Left renal pelvis (tissue), 4 donors: ENCODE measurements at regions not wholly inside any gene's neighbourhood (a gene's known extent, or its start where the extent isn't known, plus 50 kb on each side); places are given as distances from the start of the nearest gene placed in this dataset.
"Not testable (repeated sequence)": the region's sequence is repeated elsewhere in the genome, so short reads cannot be mapped to it uniquely, and the experiment has no call there.

Experiments
- DNase-seq, 4 donors: peaks; one replicate each; pipeline ENCODE4 v3.0.0-alpha.2; 2013; ENCODE audit warnings: low read depth in 4 of 4, low spot score in 3 of 4

GRCh38 chr15:92705764-92706163 is 50.2 kb upstream of the FAM174B start:
- no peak for DNase-seq

GRCh38 chr15:92706201-92706600 is 50.6 kb upstream of the FAM174B start:
- DNase-seq: no peak

- DNase-seq: no peak
These were observed 52.4 kb upstream of the FAM174B start for GRCh38 chr15:92707880-92708551.

- DNase-seq: no peak
These were observed 53.1 kb upstream of the FAM174B start for GRCh38 chr15:92708635-92709034.

GRCh38 chr15:92709110-92709790 is 53.7 kb upstream of the FAM174B start:
- DNase-seq: no peak

GRCh38 chr15:92711457-92711831 is 55.9 kb upstream of the FAM174B start:
- DNase-seq: no peak

GRCh38 chr15:92714077-92714476 is 58.5 kb upstream of the FAM174B start:
- DNase-seq: peak in 3 of 4 donors; percentile 18 to 53 (median 38)

- DNase-seq: peak; percentile 75 to 82 (median 78)
These were observed 59.2 kb upstream of the FAM174B start for GRCh38 chr15:92714477-92715401.

- DNase-seq: no peak
These were observed 60.2 kb upstream of the FAM174B start for GRCh38 chr15:92715758-92716157.

- no peak for DNase-seq
These were observed 63.4 kb upstream of the FAM174B start for GRCh38 chr15:92719021-92719420.

- DNase-seq: no peak
These were observed 68.6 kb upstream of the FAM174B start for GRCh38 chr15:92724144-92724543.

GRCh38 chr15:92725171-92725570 is 69.6 kb upstream of the FAM174B start:
- DNase-seq: no peak

GRCh38 chr15:92728266-92728665 is 72.7 kb upstream of the FAM174B start:
- DNase-seq: no peak

GRCh38 chr15:92733090-92733933 is 77.7 kb upstream of the FAM174B start:
- no peak for DNase-seq

- peak in 2 of 4 donors; percentile 43 to 44 for DNase-seq
These were observed 78.5 kb upstream of the FAM174B start for GRCh38 chr15:92733934-92734521.

- not testable (repeated sequence) for DNase-seq
These were observed 83.7 kb upstream of the FAM174B start for GRCh38 chr15:92739246-92739645.

- DNase-seq: no peak
These were observed 90.3 kb upstream of the FAM174B start for GRCh38 chr15:92745845-92746271.

- DNase-seq: no peak
These were observed 91.5 kb upstream of the FAM174B start for GRCh38 chr15:92747047-92747446.

- no peak for DNase-seq
These were observed 93.6 kb upstream of the FAM174B start for GRCh38 chr15:92749216-92749615.

GRCh38 chr15:92749946-92750345 is 94.4 kb upstream of the FAM174B start:
- no peak for DNase-seq
